HS-27A (cell line): ENCODE measurements at regions not wholly inside any gene's neighbourhood (a gene's known extent, or its start where the extent isn't known, plus 50 kb on each side); places are given as distances from the start of the nearest gene placed in this dataset.

Experiments
- DNase-seq: peaks from one replicate; pipeline ENCODE4 v3.0.0-alpha.2; 2012; ENCODE audit warnings: low read depth, missing footprints

- no peak for DNase-seq
Measured at GRCh38 chr2:150781142-150781541, 293.7 kb upstream of the RND3 start.

DNA sequence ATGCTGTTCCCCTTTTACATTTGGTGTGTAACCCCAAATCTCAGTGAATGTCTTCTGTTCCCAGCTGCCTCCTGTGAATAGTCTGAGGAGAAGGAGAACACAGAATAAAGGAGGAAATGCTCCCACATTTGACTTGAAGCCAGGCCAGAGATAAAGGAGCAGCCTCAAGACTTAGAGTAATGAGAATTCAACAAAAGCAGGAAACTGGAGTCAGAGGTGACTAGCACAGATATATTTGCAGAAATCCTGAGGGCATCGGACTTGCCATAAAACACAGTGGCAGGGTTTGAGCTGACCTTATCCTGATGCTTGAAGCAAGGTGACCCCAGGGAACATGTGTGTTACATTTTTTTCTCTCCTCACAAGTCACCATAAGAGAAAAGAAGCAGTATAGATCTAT, 291.4 kb upstream of the RND3 start:
- no peak for DNase-seq

- DNase-seq = no peak
Measured at GRCh38 chr2:150769421-150769820, 282.0 kb upstream of the RND3 start.

GRCh38 chr2:150767991-150768746, 280.7 kb upstream of the RND3 start:
- DNase-seq = no peak

- DNase-seq = no peak
Measured at GRCh38 chr2:150762571-150762970, 275.1 kb upstream of the RND3 start.

- DNase-seq = no peak
Measured at GRCh38 chr2:150759531-150759930, 272.1 kb upstream of the RND3 start.

GRCh38 chr2:150759106-150759505, 271.6 kb upstream of the RND3 start:
- no peak for DNase-seq

GRCh38 chr2:150752229-150752628, 264.8 kb upstream of the RND3 start:
- DNase-seq = no peak

DNA sequence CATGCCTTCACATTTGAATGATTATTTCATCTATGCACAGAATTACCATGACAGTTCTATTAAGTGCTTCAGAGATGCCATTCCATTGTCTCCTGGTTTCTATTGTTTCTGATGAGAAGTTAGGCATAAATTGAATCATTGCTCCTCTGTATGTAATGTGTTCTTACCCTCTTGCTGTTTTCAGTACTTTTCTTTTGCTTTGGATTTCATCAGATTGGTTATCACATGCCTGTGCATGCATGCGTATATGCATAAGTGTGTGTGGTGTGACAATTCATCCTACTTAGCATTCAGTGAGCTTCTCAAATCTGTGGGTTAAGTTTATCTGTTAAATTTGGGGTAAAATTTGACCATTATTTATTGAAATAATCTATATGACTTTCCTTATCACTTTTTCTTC, 263.3 kb upstream of the RND3 start:
- DNase-seq = no peak

DNA sequence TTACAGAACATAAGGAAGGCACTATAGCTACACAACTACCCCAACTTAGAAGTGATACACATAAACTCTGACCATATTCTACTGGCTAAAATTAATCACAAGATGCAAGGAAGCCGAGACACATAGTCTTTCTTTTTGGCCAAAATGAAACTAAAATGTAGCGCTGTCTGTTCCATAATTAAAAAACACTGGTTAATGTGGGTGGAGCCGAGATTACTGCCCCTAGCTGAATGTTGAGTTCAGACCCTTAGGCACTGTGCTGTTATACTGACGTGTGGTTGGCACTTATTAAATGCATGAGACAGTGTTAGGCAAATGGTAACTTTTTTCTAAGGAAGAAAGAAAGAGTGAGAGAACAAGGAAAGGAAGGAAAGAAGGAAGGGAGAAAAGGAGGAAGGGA, 254.6 kb upstream of the RND3 start:
- no peak for DNase-seq

- no peak for DNase-seq
Measured at GRCh38 chr2:150735894-150736498, 248.5 kb upstream of the RND3 start.

GRCh38 chr2:150733051-150733618, 245.7 kb upstream of the RND3 start:
- no peak for DNase-seq

GRCh38 chr2:150732491-150732890, 245.0 kb upstream of the RND3 start:
- no peak for DNase-seq

- no peak for DNase-seq
Measured at GRCh38 chr2:150732064-150732463, 244.6 kb upstream of the RND3 start.

- no peak for DNase-seq
Measured at GRCh38 chr2:150729495-150729955, 242.1 kb upstream of the RND3 start.

DNA sequence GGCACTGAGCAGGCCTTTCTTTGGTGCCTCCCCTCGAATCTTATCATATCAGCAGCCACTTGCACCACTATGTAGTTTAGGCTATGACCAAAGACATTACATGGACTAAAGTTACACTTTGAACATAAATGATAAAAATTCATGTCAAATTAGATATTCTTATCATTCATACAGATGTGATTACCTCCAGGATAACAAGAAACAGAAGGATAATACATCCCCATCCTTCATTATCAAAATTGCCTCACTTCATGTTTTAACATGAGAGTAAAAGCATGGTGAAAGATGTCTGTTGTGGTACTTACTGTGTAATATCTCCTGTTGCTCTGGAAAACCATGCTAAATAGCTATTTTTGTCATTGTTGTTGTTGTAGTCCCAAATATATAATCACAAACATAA, 230.8 kb upstream of the RND3 start:
- no peak for DNase-seq

- no peak for DNase-seq
Measured at GRCh38 chr2:150716186-150716585, 228.7 kb upstream of the RND3 start.

- DNase-seq = no peak
Measured at GRCh38 chr2:150715501-150715900, 228.0 kb upstream of the RND3 start.

DNA sequence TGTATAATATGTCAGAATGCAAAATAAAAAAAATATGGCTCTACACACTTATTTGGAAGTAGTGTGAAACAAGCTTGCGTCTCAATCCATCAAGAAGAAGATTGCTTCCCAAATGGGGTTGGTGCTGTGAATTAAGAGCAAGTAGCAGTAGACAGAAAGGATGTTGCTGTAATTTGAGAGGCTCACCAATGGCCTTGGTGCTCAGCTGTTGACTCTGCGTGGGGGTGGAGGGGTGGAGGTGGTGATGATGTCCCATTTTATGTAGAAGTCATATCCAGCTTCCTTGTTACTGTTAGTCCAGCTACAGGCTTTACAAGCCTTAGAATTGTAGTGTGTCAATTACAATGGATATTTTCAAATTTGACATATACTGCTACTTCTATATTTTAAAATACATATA, 223.4 kb upstream of the RND3 start:
- no peak for DNase-seq

- no peak for DNase-seq
Measured at GRCh38 chr2:150710041-150710440, 222.6 kb upstream of the RND3 start.

DNA sequence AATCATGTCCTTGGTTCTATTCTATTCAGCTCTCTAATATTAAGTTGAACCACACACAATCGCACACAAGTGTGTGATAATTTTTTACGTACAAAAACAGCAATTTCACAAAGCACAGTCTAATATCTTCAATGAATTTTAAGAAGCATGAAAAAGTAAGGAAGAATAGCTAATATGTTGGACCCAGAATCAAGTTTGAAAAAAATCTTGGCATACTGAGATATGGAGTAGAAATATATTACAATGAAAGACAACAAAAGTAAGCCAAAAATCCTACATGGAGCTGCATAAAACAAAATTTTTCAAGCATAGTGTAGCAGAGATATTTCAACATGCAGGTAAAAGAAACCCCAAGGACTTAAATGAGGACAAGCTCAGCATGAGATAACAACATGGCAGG, 219.1 kb upstream of the RND3 start:
- DNase-seq = no peak

GRCh38 chr2:150705767-150706166, 218.3 kb upstream of the RND3 start:
- DNase-seq = no peak

DNA sequence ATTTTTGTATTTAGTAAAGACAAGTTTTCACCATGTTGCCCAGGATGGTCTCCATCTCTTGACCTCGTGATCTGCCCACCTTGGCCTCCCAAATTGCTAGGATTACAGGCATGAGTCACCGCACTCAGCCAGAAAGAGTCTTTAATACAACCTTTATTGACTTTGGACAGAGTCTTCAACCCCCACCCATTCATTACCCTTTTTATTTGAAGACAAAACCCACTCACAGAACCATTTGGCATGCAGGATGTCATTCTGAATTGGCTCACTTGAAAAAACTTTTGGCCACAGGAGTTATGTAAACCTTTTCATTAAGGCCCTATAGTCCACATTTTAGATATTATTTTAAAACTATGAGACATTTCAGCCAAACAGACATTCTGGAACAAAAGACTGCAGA, 217.9 kb upstream of the RND3 start:
- DNase-seq = no peak

DNA sequence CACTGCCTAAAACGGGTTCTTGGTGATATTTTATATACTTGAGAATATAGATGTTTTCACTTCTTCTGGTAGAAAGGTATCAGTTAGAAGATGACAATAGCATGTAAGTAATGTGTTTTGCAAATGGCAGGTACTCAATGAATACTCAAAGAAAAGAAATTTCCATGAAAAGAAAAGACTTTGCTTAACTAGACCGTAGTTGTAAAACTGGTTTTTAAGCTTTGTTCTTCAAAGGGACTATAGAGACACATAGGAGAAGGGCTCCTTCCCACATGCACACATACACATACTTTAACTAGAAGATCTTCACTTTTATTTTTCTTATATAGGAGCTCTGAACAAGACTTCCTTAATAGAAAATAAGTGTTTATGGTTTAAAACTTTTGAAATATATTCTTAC, 215.3 kb upstream of the RND3 start:
- no peak for DNase-seq
